Progenitor cell of endocrine pancreas (in vitro differentiated cells): ENCODE measurements at regions not wholly inside any gene's neighbourhood (a gene's known extent, or its start where the extent isn't known, plus 50 kb on each side); places are given as distances from the start of the nearest gene placed in this dataset.

Source experiments
- DNase-seq: peaks from one replicate; pipeline ENCODE4 v3.0.0; 2021; ENCODE audit warnings: low spot score; ENCODE audit not compliant: unreplicated experiment
- H3K27ac Mint-ChIP-seq: 2 replicates; pipeline ENCODE4 v1.8.0; 2021; ENCODE audit warnings: mild to moderate bottlenecking, moderate library complexity, mixed read lengths
- H3K27me3 Mint-ChIP-seq: 2 replicates; pipeline ENCODE4 v1.8.0; 2021; ENCODE audit warnings: mixed read lengths
- H3K36me3 Mint-ChIP-seq: 2 replicates; pipeline ENCODE4 v1.8.0; 2022; ENCODE audit warnings: mixed read lengths; ENCODE audit not compliant: insufficient read depth
- H3K4me1 Mint-ChIP-seq: 2 replicates; pipeline ENCODE4 v1.8.0; 2021; ENCODE audit warnings: low read depth, mixed read lengths
- H3K4me3 Mint-ChIP-seq: 2 replicates; pipeline ENCODE4 v1.8.0; 2021; ENCODE audit warnings: low read depth, mild to moderate bottlenecking, moderate library complexity, mixed read lengths
- H3K9me3 Mint-ChIP-seq: 2 replicates; pipeline ENCODE4 v1.8.0; 2021; ENCODE audit warnings: low read depth, mixed read lengths
- CTCF ChIP-seq: fragments of 200-600 bp; sonication (generic); IDR thresholded peaks from one replicate; pipeline ENCODE4 v1.5.0; 2021; ENCODE audit warnings: antibody characterized with exemption, mild to moderate bottlenecking; ENCODE audit not compliant: unreplicated experiment

GRCh38 chr2:167875529-167875928 is 371.9 kb downstream of the STK39 start:
- H3K27ac Mint-ChIP-seq: no peak overlapping the region

GRCh38 chr2:167874812-167875211 is 372.6 kb downstream of the STK39 start:
- Mint-ChIP-seq H3K27me3 (no peaks in the 10 kb centered on the region), H3K9me3 (peaks cover 11% of the 10 kb centered on the region), H3K4me3 (no peak overlapping the region), H3K4me1 (peaks cover 13% of the 10 kb centered on the region), H3K27ac (no peak overlapping the region), H3K36me3 (peaks cover 21% of the 10 kb centered on the region)
- TF ChIP-seq CTCF: no peak
- no peak for DNase-seq

More at GRCh38 chr2:167875529-167875928, 371.9 kb downstream of the STK39 start:
- peaks cover 19% of the 10 kb centered on the region for H3K36me3 Mint-ChIP-seq
- H3K27me3 Mint-ChIP-seq: no peaks in the 10 kb centered on the region
- H3K4me1 Mint-ChIP-seq: peaks cover 19% of the 10 kb centered on the region
- H3K9me3 Mint-ChIP-seq: peaks cover 11% of the 10 kb centered on the region
- TF ChIP-seq CTCF: no peak
- DNase-seq: no peak
- H3K4me3 Mint-ChIP-seq: no peak overlapping the region

- no peaks in the 10 kb centered on the region for H3K27me3 Mint-ChIP-seq
- H3K36me3 Mint-ChIP-seq: peaks cover 38% of the 10 kb centered on the region
- peaks cover 11% of the 10 kb centered on the region for H3K9me3 Mint-ChIP-seq
- H3K27ac Mint-ChIP-seq: no peak overlapping the region
- H3K4me1 Mint-ChIP-seq: no peaks in the 10 kb centered on the region
- no peak for TF ChIP-seq CTCF
- no peak for DNase-seq
- no peak overlapping the region for H3K4me3 Mint-ChIP-seq
Observed at GRCh38 chr2:167871286-167871685, 376.1 kb downstream of the STK39 start.

- Mint-ChIP-seq H3K27ac (no peak overlapping the region), H3K4me3 (no peak overlapping the region), H3K9me3 (peaks cover 7% of the 10 kb centered on the region), H3K4me1 (no peaks in the 10 kb centered on the region), H3K36me3 (peaks cover 38% of the 10 kb centered on the region), H3K27me3 (no peaks in the 10 kb centered on the region)
- DNase-seq: no peak
- TF ChIP-seq CTCF: no peak
Observed at GRCh38 chr2:167869200-167869599, 378.2 kb downstream of the STK39 start.

- no peaks in the 10 kb centered on the region for H3K27me3 Mint-ChIP-seq
- H3K27ac Mint-ChIP-seq: no peak overlapping the region
- TF ChIP-seq CTCF: no peak
- H3K4me1 Mint-ChIP-seq: peaks cover 7% of the 10 kb centered on the region
- H3K36me3 Mint-ChIP-seq: peaks cover 16% of the 10 kb centered on the region
- H3K4me3 Mint-ChIP-seq: no peak overlapping the region
- DNase-seq: no peak
- H3K9me3 Mint-ChIP-seq: peaks cover 3% of the 10 kb centered on the region
Observed at GRCh38 chr2:167863377-167863776, 384.0 kb downstream of the STK39 start.
